GM19468 (cell line): ENCODE measurements at regions not wholly inside any gene's neighbourhood (a gene's known extent, or its start where the extent isn't known, plus 50 kb on each side); places are given as distances from the start of the nearest gene placed in this dataset.
"Not testable (repeated sequence)": the region's sequence is repeated elsewhere in the genome, so short reads cannot be mapped to it uniquely, and the experiment has no call there.

Experiments
- ATAC-seq: cut with Tn5 transposase; IDR thresholded peaks from one replicate; pipeline ENCODE4 v1.9.1; 2021; ENCODE audit warnings: mild to moderate bottlenecking, moderate library complexity, moderate number of reproducible peaks; ENCODE audit not compliant: unreplicated experiment; ENCODE audit errors: extremely low read depth

DNA sequence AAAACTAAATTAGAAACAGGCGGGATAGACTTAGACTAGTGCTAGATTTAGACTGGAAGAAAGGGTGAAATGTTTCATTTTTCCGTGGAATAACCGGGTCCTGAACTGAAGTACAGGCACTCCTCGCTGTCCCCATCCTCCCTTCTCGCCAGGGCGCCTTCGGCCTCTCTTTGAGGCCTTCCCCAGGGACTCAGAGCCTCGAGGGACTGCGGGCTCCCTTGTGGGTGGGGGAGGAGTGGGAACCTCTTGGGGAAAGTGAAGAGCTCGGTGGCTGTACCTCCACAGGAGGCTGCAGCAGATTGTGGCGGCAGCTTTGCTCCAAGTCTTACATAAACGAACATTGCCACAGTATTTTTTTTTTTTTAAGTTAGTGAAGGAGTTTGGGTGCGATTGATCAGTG is 1988.8 kb upstream of the FLRT2 start:
- ATAC-seq, result no peak

DNA sequence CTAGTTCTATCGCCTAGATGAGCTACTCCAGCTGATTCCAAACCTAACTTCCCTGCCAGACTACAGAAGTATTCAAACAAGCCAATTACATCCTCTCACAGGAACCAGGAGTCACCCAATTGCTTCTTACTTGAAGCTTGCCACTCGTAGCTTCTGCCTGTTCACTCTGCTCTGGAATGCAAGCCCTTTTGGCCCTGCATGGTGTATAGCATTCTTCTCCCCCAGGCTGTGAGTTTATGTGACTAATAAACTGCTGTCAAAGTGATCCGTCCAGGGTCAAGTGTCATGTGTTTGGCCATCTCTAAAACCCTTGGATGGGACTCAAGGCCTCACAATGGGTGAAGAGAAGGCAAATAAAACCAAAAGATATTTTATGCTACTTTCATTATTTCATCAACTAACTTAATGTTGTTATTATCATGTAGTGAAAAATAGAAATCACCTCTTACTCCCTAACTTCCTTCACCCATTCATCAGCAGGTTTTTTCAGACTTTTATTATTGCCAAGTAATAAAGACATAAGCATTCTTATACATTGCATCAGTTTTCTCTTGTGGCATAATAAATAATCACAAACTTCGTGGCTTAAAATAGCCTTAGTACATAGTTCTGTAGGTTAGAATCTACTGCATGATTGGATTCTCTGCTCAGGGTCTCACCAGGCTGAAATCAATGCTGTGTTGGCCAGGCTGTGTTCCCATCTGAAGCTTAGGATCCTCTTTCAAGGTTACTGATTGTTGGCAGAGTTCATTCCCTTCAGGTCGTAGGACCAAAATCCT is 1981.7 kb upstream of the FLRT2 start:
- ATAC-seq, result no peak

DNA sequence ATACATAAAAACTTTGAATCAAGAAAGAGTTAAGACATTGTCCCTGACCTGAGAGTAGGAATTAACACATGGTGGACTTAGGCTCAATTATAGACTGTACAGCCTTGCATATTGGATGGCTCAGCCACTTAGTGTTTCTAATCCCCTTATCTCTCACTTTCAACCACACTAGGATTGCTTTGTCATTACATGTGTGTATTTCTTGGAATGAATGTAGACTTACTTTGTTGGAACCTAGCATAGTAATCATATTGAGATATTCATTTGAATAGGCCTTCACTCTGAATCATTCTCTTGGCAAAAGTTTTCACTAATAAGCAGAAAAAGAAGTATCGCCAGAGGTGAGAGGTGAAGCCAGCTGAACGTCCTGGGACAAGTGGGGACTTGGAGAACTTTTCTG is 1973.9 kb upstream of the FLRT2 start:
- no peak for ATAC-seq

DNA sequence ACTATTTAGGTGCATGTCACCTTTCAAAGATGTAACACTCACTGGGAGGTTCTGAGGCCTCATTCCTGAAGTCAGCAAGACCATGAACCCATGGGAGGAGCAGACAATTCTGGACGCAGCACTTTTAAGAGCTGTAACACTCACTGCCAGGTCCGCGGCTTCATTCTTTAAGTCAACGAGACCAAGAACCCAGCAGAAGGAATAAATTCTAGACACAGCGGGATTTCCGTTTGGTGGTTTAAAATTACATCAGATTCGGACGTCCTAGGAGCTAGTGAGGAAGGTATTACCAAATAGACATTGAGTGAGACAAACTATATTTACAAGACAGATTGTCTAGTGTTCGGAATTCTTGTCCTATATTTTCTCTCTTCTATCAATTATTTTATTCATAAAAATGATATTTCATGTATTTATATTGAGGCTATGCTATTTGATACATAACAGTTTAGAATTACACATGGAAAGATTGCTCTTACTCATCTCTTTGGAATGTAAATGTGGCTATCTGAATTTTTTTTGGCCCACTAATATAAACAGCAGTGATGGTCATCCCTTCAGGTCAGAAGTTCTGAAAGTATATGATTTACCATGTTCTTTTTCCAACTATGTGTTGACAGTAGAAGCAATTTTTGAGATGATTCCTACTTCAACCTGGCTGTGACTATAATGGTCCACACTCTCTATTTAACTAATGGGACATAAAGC is 1973.0 kb upstream of the FLRT2 start:
- ATAC-seq, result no peak

DNA sequence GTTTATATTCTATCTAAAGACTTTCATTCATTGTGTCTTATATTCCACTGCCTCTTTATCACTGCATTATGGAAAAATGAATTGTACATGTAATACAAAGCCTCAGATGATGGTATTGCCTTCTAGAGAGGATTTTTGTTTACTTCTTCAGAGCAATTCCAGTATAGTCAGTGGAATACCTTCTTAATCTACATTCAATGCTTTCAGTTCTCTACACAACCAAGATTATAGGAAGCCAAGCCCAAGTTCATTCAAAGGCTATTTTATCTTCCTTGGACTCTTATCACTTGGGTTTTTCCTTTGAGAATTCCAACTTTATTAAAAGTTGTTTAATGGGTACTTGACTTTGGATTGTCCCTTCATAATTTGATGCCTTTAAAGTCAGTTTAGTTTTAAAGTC is 1971.0 kb upstream of the FLRT2 start:
- ATAC-seq, result no peak

DNA sequence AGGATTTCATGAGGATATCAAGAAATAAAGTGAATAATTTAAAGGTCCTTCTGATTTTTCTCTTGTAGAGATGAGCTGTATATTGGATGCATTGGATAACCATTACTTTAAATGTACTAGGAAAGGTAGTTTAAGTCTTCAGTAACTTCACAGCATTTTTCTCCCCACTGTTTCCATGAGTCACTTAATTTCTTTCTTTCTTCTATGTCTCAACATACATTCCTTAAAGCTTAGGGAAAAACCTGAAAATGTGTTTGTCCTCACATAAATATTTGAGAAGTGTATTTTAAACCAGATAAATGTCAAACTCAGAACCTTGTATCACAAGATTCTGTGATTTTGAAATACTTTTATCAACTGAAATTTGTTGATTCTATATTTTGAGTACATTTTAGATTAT is 1970.2 kb upstream of the FLRT2 start:
- no peak for ATAC-seq

DNA sequence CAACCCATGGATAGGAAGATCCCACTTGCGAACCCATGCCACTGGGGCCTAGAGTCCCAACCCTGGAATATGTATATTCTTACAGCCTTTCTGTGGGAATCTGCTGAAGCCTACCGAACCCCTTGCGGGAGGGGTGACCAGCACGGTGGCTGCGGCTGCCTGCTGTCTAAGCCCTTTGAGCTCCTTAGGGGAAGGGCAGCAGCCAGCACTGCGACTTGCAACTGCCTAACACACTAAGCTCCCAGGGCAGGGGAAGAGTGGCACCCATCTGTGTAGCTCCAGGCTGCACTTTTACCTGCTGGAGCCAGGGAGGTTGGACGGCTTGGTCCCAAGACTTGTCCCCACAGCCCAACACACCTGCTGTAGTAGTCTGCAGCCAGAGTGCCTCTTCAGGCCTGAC is 1968.7 kb upstream of the FLRT2 start:
- no peak for ATAC-seq

DNA sequence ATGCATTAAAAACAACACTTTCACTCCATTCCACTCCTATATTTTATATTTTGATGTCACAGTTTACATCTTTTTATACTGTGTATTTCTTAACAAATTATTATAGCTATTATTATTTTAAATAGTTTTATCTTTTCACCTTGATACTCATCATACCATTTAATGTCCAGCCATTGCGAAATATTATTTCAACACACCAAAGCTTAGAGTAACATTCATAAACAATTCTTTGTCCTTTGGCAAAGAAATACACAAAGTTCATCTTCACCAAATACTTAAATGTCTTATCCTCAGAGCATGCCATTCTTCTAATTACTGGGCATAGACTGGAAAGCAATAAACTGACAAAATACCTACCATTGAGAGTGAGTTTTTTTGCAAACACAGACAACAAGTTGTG is 1963.4 kb upstream of the FLRT2 start:
- no peak for ATAC-seq

DNA sequence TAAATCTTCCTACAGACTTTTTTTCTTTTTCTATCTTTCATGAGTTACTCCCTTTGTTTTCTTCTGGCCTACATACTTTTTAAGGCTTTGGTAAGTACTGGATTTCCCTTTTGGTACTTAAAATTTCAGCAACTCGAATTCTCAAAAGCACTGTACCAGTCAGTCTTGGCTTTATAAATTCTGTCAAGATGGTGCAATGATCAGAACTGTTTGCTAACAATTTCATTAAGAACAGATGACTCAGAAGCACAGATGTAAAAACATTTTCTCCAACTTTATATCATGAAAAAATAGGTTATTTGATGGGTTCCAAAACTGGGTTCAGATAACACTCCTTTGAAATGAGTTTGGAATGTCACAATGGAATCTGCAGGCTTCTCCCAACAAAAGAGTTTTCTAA is 1961.8 kb upstream of the FLRT2 start:
- ATAC-seq, result no peak

DNA sequence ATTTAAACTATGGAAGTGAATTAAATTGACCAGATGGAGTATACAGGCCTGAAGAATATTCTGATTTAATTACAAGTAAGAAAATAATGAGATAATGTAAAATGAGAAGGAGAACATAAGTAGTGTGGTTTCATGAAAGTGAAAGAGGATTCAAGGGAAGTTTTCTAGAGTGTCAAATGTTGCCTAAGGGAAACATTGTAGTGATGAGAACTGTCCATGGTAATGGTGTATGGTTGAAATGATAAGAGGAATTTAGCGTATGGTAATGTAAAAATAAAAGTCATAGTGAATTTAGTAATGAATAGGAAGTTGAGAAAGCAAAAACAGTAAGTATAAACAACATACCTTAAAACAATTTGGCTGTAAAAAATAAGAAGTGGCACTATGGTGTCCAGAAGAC is 1954.6 kb upstream of the FLRT2 start:
- ATAC-seq, result no peak

DNA sequence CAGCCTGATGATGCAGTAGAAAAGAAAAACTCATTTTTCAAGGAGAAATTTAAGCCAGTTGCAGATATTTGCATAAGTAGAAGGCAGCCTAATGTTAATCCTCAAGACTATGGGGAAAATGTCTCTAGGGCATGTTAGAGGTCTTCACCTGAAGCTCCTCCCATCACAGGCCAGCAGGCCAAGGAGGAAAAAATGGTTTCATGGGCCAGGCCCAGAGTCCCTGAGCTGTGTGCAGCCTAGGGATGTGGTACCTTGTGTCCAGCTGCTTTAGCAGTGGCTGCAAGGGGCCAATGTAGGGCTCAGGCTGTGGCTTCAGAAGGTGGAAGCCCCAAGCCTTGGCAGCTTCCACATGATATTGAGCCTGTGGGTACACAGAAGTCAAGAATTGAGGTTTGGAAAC is 1946.7 kb upstream of the FLRT2 start:
- no peak for ATAC-seq

DNA sequence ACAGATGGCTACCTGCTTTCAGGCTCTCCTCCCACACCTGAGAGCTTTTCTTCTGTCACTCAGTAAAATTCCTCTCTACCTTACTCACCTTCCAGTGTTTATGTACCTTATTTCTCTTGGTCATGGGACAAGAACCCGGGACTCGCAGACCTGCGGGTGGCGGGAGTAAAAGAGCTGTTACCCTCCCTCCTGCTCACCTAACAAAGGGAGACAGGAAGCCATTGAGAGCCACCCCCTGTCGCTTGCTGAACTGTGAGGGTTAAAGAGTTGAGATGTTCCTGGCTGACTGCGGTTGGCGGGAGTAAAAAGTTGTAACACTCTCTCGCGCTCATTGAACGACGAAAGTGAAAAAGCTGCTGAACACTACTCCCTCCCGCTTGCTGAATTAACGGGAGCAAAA is 1935.1 kb upstream of the FLRT2 start:
- ATAC-seq, result no peak

DNA sequence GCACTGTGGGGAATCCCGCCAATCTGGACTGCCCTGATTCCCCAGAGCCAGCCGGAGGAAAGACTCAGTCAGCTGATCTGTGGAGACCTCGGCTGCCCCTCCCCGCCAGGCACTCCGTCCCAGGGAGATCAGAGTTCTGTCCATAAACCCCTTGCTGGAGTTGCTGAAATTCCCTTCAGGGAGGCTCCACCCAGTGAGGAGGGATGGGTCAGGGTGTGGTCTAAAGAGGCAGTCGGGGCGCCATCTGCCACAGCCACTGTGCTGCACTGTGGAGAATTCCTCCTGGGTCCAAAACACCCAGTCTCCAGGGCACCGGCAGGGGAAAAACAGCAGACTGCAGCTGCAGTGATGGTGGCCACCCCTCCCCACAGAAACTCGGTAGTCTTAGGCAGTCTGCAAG is 1922.3 kb upstream of the FLRT2 start:
- no peak for ATAC-seq

DNA sequence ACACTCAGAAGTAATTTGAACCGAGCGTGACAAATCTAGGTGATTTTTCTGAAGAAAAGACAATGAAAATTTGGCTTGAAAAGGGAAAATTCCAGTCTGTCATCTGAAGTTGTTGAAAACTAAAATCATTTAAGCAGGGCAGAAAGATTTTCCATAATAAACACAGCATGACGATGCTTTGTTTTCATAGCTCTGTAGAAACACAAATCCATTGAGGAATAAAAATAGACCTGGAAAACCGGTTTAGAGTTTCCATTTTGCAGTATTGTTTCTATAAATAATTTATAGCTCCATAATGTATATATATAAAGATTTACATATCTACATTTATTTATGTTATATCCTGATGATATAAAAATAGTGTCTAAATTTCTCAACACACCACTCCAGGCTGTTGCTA is 1918.5 kb upstream of the FLRT2 start:
- ATAC-seq, result no peak

DNA sequence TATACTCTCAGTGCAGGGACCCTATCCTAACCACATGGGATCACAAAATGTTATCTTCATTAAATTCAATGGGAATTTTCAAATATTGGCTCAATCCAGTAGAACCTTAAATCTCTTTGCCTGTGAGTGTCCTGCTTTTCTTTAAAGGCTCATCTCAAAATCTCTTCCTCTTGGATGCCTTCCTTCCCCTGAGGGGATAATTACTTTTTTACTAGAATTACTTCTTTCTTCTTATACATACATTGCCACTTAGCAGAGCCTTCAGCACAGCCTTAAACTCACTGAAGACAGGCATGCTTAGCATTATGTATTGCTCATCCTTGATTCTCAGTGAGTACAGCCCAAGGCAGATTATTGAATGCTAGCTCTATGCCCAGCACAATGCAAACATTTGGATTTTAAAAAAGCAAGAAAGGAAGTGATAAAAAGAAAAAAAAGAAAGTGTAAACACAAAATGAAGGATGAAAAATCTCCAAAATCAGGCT is 1918.0 kb upstream of the FLRT2 start:
- no peak for ATAC-seq

DNA sequence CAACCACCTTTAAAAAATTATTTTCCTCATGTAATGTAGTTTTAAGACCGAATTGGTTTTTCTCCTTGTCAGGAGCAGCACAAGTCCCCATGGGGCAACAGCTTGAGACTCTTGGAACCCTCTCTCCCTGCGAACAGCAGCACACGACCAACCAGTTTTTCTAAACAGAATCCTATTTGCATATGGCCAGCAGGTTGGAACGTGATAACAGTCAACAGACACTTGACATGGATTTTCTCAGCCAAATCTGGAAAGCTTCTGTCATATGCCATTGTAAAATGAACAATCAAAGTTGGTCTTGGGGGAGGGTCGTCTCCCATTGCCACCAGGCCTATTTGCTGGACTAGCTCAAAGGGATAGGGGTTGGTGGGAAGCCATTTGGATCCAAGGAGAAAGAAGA is 1915.0 kb upstream of the FLRT2 start:
- no peak for ATAC-seq

DNA sequence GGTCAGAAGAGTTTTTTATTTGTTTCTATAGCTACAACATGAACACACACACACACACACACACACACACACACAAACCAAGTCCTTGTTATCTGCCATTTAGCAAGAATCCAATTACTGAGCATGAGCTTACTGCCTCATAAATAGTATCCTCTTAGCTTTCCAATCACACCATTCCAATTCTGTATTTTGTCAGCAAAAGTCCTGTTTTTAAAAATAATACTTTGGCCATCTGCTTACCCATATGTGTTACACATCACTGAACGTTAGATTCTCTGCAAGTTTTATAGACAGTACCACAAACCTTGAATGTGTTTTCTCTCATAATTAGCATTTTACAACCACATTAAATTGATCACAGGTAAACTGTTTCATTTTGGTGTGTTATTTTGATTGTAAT is 1905.4 kb upstream of the FLRT2 start:
- ATAC-seq, result no peak

DNA sequence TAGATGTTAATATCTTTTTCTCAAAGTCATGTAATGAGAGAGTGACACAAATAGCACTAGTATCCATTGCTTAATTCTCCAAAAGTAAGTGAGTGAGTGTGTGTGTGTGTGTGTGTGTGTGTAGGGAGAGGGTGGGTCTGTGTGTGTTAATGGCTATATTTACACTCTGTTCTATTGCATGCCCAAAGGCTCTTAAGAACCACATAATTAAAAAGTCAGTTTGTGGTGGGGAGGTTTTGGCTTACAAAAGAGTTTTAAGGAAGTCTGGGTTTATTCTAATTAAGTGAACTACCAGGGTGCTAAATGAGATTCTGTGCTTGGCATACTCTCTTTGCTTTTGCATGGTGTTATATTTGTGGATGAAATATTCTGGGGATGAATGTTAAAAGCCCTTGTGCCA is 1897.6 kb upstream of the FLRT2 start:
- no peak for ATAC-seq

DNA sequence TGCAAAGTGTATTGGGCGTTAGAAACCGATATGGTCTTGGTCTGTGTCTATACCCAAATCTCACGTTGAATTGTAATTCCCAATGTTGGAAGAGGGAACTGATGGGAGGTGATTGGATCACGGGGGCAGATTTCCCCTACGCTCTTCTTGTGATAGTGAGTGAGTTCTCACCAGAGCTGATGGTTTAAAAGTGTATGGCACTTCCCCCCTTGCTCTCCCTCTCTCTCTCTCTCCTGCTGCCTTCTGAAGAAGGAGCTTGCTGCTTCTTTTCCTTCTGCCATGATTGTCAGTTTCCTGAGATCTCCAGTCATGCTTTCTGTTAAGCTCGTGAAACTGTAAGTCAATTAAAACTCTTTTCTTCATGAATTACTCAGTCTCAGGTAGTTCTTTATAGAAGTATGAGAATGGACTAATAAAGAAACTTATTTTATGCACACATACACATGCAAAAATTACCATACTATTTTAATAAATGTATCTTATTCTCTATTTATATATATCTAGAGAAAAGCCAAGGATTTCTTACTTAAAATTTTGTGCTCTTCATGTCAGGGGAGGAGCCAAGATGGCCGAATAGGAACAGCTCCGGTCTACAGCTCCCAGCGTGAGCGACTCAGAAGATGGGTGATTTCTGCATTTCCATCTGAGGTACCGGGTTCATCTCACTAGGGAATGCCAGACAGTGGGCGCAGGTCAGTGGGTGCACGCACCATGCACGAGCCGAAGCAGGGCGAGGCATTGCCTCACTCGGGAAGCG is 1891.0 kb upstream of the FLRT2 start:
- no peak for ATAC-seq

DNA sequence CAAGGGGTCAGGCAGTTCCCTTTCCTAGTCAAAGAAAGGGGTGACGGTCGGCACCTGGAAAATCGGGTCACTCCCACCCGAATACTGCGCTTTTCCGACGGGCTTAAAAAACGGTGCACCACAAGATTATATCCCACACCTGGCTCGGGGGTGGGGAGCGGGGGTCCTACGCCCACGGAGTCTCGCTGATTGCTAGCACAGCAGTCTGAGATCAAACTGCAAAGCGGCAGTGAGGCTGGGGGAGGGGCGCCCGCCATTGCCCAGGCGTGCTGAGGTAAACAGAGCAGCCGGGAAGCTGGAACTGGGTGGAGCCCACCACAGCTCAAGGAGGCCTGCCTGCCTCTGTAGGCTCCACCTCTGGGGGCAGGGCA is 1890.5 kb upstream of the FLRT2 start:
- ATAC-seq, result not testable (repeated sequence)

DNA sequence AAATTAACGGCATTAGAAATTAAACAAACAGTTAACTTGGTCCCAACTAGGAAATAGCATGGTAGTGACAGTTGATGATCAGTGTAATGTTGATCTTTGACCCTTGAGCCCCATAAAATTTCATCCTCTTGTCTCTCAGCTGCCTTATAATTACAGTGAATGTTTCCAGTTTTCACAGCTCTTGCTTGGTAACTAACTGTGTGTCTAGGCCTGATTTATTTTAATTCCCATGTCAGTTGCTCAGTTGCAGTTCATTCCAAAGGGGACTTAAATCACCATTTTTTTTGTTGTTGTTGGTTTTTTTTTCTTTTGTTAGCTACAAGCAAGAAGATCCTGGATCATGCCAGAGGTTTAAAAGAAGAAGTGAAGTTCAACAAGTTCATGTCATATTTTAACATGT is 1883.7 kb upstream of the FLRT2 start:
- no peak for ATAC-seq
